ENCODE measurements at regions not wholly inside any gene's neighbourhood (a gene's known extent, or its start where the extent isn't known, plus 50 kb on each side); places are given as distances from the start of the nearest gene placed in this dataset.
"Not testable (repeated sequence)": the region's sequence is repeated elsewhere in the genome, so short reads cannot be mapped to it uniquely, and the experiment has no call there.

- peak; percentile 79 to 94 (median 87) for DNase-seq
Measured at GRCh38 chr3:30518181-30518864, 88.1 kb upstream of the TGFBR2 start.

GRCh38 chr3:30518872-30519271, 87.5 kb upstream of the TGFBR2 start:
- DNase-seq, result peak in 1 of 3 donors; percentile 41

- DNase-seq, result peak; percentile 44 to 76 (median 64)
Measured at GRCh38 chr3:30520699-30521098, 85.7 kb upstream of the TGFBR2 start.

- DNase-seq, result no peak
Measured at GRCh38 chr3:30521156-30521715, 85.2 kb upstream of the TGFBR2 start.

GRCh38 chr3:30522476-30522875, 83.9 kb upstream of the TGFBR2 start:
- no peak for DNase-seq

GRCh38 chr3:30523366-30523765, 83.0 kb upstream of the TGFBR2 start:
- DNase-seq, result no peak

- DNase-seq, result no peak
Measured at GRCh38 chr3:30524357-30525040, 81.9 kb upstream of the TGFBR2 start.

GRCh38 chr3:30526031-30526430, 80.4 kb upstream of the TGFBR2 start:
- no peak for DNase-seq

- no peak for DNase-seq
Measured at GRCh38 chr3:30527186-30527585, 79.2 kb upstream of the TGFBR2 start.

GRCh38 chr3:30527720-30528119, 78.7 kb upstream of the TGFBR2 start:
- no peak for DNase-seq

- no peak for DNase-seq
Measured at GRCh38 chr3:30530084-30530483, 76.3 kb upstream of the TGFBR2 start.

- no peak for DNase-seq
Measured at GRCh38 chr3:30531017-30531570, 75.3 kb upstream of the TGFBR2 start.

GRCh38 chr3:30535525-30535924, 70.9 kb upstream of the TGFBR2 start:
- DNase-seq, result peak in 1 of 3 donors; percentile 58

GRCh38 chr3:30538791-30539190, 67.6 kb upstream of the TGFBR2 start:
- peak in 1 of 3 donors; percentile 88 for DNase-seq

GRCh38 chr3:30539206-30539605, 67.2 kb upstream of the TGFBR2 start:
- DNase-seq, result no peak

GRCh38 chr3:30539772-30540171, 66.6 kb upstream of the TGFBR2 start:
- DNase-seq, result peak in 1 of 3 donors; percentile 39

- not testable (repeated sequence) for DNase-seq
Measured at GRCh38 chr3:30541156-30541555, 65.2 kb upstream of the TGFBR2 start.

- DNase-seq, result no peak
Measured at GRCh38 chr3:30542897-30543296, 63.5 kb upstream of the TGFBR2 start.

- DNase-seq, result peak in 1 of 3 donors; percentile 30
Measured at GRCh38 chr3:30544812-30545211, 61.6 kb upstream of the TGFBR2 start.

- no peak for DNase-seq
Measured at GRCh38 chr3:30546934-30547333, 59.5 kb upstream of the TGFBR2 start.

GRCh38 chr3:30547716-30548115, 58.7 kb upstream of the TGFBR2 start:
- no peak for DNase-seq

- no peak for DNase-seq
Measured at GRCh38 chr3:30548600-30548999, 57.8 kb upstream of the TGFBR2 start.

GRCh38 chr3:30549600-30549999, 56.8 kb upstream of the TGFBR2 start:
- peak in 1 of 3 donors; percentile 17 for DNase-seq

Data from muscle of back (tissue), 3 donors.